ENCODE measurements at regions not wholly inside any gene's neighbourhood (a gene's known extent, or its start where the extent isn't known, plus 50 kb on each side); places are given as distances from the start of the nearest gene placed in this dataset.

GRCh38 chr9:83183621-83184020 is 120.7 kb upstream of the RASEF start:
- TF ChIP-seq CTCF (IDR thresholded peaks at IDR 0.05; ENCODE audit: low read depth, low read length) (no peak), MAX (IDR thresholded peaks at IDR 0.05; ENCODE audit: low read depth, low read length) (no peak)

Measured in NB4 (cell line).